Stimulated activated CD8-positive, alpha-beta memory T cell treated with anti-CD3 and anti-CD28 coated beads, Interleukin-12 subunit alpha, Interleukin-12 subunit beta, amount 100 ng/mL, for 24 hours (primary cell): ENCODE measurements at regions not wholly inside any gene's neighbourhood (a gene's known extent, or its start where the extent isn't known, plus 50 kb on each side); places are given as distances from the start of the nearest gene placed in this dataset.

Source experiments
- DNase-seq: peaks from one replicate; pipeline ENCODE4 v3.0.0-alpha.2; 2020; ENCODE audit errors: extremely low read depth

DNA sequence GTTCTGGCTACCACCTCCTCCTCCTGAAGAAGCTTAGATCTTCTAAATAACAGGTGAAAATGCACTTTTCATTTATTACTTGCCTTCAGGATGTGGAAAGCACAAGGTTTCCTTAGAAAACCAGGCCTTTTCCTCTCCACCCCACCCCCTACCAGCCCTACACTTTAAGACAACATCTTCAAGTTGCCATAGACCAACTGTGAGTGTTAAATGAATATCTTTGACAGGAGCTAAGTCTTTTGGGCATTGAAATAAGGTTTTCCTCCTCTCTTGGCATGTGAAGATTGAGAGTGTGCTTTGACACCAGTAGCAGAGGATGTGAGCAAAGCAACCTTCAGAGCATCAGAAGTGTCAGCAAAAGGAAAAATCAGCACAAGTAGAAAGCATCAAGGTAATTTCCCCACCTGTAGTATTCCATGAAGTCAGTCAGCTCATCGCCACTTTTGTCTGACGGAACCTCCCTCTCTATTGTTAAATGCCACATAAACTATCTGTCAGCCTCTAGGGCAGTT is 532.3 kb upstream of the MMS22L start:
- no peak for DNase-seq

DNA sequence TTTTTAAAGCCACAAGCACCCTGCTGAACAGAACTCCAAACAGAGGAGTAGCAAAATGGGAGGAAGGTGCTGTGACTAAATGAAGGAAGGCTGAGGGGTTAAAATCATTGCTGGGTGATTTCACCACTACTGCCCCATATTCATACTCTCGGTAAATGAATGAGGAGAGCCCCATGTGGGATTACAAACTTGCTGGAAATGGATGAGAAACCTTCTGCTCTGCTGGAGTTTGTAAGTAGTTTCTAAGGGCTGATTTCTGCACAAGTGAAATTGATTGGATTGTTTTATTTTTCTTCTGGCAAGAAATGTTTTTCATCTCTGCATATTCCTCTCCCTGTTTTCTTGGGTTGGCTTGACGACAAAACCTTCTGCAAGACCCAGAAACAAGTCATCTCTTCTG is 533.5 kb upstream of the MMS22L start:
- DNase-seq = no peak

DNA sequence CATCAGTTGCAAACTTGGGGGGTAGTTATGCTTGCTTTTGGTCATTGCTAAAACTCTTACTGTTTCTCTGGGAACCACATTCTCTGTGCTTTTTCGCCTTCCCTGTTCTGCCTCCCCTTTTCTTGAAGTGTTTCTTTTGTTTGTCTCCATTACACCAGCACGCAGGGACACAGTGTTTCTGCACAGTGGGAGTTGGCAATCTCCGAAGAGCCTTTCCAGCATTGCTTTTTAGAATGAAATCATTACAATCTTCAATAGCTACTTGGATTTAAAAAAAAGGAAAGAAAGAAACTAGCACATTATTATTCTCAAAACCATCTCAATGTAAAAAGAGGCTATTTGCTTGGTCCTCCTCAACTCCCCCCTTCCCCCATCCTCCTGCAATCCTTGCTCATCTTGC is 536.7 kb upstream of the MMS22L start:
- no peak for DNase-seq

DNA sequence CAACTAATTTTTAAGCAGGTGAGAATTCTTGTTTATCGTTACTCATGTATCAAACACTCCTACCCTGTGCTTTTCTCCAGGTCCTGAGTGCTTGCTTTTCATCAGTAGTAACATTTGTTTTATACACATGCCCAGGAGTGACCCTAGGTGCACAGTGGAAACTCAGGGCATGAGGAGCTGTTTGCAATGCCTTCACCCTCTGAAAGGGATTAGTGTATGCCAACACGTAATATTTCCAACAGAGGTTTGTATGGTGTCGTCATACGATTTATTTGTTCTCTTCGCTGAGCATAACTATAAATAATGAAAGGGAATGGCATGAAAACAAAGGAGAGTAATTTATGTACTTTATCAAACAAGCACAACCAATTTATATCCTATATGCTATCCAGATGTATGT is 537.4 kb upstream of the MMS22L start:
- no peak for DNase-seq

DNA sequence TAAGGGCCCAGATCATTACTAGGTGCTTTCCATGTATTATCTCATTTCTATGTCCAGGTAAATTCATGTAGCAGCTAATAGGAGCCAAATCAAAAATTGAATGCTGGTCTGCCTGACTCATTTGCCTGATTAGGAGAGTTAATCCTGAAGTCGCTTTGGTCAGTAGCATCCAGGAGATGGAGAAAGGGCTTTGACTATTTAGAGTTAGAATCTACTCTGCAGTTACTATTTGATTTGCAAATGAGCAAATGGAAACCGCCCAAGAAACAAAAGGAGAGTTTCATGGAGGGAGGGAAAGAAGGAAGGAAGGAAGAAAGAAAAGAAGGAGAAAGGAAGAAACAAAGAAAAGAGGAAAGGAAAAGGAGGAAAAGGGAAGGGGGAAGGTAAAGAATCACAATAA is 539.6 kb upstream of the MMS22L start:
- no peak for DNase-seq

DNA sequence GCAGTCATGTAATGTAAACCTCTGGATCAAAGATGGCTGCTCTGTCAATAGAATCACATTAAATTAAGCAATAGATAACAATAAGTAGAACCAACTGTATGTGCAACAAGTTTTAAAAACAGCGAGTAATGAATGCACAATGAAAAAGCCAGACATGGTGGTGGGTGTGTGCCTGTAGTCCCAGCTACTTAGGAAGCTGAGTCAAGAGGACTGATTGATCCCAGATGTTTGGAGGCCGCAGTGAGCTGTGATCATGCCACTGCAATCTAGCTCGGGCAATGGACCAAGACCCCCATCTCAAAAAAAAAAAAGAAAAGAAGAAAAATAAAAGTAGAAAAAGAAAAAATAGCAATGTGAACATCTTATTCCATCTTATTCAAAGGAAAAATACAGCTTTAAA is 558.7 kb upstream of the MMS22L start:
- DNase-seq = no peak

DNA sequence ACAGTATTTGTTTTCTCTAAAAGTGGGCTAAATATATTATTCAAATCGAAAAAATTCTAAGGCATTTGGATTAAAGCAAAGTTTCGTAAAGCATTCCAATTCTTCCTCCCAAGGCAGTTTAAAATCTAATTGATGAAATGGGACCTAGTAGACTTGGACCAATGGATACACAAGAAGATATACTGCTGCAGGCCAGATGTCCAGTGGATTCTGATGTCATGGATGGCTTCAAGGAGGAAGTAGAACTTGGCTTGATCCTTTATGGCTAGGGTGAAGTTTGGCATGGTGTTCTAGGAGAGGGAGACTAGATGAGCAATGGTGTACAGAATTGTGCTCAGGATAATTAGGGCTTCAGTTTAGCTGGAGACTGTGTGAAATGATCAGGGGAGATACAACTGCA is 559.5 kb upstream of the MMS22L start:
- DNase-seq = no peak

DNA sequence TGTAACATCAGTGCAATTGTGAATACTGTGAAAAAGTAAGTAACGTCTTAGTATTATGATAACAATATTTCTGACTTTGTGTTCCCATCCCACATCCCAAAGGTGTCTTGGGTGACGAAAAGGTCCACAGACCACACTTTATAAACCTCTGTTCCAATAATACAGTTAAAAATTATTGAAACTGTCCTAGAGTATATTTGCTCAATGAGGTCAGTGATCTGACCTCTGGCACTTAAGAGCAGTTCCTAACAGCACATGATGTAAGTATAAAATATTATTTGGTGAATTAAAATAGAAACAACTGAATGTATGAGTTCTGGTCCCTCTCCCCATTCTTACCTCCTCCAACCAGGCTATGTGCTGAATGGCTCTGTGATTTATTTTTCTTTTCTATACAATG is 566.4 kb upstream of the MMS22L start:
- no peak for DNase-seq

DNA sequence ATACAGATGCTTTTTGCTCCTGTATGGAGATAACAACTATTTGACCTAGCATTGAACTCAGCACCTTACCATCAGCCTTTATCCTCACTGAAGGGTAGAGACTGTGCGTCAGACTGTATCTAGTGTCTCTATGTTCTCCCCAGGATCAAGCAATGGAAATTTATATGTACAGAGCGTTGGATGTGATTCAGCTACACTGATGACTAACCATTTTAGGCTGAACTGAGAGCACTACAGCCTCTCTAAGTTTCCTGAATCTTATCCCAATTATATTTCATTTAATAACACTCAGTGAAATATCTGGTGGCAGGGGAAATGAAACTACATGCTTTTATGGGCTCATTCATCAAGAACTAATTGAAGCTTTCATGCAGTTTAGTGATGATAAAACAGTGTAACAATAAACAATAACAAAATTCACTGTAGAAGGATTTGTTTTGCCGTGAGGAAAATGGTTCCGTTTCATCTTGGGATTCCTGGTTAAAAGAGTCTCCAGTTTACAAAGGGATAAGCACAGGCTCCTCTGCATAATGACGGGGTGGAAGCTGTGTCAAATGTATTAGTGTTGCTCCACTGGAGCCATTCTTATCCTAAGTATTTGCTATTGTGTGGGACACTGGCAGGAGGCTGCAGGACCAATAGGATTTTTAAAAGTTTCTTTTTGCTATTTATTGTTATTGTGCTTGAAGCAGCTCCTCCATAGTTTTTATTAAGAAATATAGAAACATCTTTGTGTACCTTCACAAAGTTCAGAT is 567.6 kb upstream of the MMS22L start:
- no peak for DNase-seq

DNA sequence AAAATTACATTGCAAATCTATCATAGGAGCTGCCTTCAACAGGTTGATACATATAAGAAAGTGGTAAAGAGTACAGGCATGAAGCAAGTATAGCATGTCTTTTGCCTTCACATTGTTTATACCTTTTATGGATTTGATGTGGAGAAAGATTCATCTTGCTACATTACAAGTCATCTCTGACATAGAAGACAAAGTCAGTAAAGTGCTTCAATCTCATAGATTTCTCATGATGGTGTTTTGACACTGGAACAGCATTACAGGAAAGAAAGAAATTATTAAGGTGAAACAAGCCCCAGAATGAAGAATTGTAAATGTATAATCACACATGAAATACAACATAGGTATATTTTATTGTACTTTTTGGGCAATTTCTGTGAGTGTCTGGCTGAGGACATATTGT is 580.7 kb upstream of the MMS22L start:
- no peak for DNase-seq

DNA sequence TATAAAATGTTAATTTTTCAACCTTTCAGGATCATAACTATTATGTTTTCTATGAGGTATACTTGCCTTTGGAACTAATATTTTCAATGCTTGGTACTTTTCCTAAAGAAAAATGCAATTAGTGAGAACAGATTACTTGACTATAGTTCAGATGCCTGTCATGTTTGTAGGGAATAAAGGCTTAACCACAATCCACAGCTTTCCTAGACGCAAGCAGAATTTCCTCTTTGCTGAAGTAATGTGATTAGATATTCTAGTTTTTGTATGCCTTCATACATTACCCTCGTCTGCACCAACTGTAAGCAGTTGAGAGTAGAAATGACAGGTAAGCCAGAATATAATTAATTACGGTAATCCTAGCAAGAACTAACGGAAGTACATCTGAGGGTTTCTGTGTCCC is 581.4 kb upstream of the MMS22L start:
- no peak for DNase-seq

DNA sequence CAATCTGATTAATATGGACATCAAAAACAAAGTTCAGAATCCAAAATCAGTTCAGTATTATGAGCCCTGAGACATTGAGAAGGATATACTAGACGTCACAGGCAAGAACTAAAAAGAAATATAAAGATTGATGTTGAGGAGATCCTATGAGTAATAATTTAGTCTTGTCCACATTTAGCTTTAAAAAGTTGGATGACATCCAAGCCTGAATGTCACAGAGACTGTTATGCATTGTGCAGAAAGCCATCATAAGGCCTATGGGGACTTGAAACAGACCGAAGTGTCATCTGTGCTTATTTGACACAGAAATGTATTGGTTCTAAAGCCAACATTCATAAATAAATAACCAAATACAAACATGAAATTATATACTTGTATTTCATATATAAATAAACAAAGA is 581.8 kb upstream of the MMS22L start:
- no peak for DNase-seq

DNA sequence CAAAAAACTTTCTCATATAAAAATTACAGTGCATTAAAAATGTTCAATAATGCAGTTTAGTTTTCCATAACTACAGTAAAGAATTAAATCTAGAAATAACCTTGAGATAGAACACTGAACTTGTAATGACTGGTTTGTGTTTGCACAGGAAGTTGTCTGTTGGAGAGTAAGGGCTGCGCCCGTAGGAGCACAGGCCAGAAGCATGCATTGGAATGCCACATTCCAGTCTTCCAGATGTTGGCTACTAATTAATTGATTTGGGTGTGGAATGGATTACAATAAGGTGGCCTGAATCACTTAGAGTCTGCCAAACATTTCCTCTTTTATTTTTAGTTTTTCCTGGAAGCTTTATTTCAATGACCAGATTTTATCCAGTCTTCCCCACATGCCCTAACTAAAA is 582.6 kb upstream of the MMS22L start:
- DNase-seq = no peak

DNA sequence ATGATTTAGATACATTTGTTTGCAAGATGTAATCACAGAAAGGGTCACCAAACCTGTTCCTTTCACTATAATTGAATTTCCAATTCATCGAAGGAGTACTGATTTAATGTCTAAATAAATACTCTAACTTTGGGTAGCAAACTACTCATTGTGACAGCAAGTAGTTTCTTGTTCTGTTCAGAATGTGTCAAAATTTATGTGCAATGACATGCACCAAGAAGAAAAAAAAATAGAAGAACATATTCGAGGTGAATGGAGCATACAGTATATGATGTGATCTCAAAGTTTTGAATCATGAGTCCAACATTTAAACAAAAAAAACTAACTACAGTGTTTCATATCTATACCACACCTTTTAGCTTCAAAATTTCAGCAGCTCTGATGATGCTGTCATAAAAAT is 583.6 kb upstream of the MMS22L start:
- DNase-seq = no peak

DNA sequence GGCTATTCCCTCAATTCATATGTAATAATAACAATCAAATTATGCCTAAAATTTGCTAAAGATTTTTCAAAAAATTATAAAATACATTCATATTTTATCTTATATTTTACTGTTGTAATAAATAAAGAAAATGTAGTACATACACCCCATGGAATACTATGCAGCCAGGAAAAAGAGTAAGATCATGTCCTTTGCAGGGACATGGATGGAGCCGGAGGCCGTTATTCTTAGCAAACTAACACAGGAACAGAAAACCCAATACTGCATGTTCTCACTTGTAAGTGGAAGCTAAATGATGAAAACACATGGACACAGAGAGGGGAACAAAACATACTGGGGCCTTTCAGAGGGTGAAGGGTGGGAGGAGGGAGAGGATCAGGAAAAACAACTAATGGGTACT is 584.2 kb upstream of the MMS22L start:
- DNase-seq = no peak

DNA sequence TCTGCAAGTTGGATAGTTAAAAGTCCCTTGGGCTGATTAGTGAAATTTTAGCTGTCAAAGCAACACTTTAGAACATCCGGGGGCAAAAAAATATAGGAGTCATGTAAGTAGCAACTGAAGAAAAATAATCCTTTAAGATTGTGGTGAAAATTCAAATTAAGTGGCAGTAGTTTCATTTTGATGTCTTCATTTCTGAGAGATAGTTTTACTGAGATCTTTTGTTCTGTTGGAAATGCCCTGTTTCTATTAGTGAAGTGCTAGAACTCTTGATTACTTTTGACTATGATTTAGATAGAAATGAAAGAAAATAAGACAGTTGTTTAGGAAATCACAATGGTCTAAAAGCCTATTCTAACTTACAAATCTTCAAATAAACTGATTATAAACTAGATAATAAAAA is 587.3 kb upstream of the MMS22L start:
- DNase-seq = no peak

DNA sequence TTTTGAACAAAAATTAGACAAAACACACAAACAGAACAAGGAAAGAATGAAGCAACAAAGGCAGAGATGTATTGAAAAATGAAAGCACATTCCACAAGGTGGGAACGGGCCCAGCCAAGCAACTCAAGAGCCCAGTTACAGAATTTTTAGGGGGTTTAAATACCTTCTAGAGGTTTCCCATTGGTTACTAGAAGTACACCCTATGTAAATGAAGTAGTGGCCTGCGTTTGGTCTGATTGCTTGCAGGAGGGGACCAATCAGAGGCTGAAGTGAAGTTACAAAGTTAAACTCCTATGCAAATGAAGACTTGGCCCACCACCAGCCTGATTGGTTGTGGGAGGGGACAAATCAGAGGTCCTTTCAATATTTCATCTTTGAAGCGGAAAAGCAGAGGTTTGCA is 593.7 kb upstream of the MMS22L start:
- no peak for DNase-seq

DNA sequence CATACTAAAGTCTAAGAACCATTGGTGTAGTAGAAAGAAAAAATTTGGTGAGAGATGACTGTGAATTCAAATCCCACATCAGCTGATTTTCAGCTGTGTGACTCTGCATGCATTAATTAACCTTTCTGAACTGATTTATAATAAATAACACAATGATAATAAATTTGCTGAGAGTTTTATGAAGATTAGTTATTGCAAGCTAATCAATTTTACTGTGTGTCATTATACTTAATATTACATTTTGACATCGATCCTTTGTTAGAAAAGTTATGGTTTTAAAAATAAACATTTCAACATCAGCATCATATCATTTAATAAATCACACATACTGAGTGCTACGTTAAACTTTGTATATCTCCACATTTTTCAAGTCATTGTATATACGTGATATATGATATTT is 599.7 kb upstream of the MMS22L start:
- no peak for DNase-seq

DNA sequence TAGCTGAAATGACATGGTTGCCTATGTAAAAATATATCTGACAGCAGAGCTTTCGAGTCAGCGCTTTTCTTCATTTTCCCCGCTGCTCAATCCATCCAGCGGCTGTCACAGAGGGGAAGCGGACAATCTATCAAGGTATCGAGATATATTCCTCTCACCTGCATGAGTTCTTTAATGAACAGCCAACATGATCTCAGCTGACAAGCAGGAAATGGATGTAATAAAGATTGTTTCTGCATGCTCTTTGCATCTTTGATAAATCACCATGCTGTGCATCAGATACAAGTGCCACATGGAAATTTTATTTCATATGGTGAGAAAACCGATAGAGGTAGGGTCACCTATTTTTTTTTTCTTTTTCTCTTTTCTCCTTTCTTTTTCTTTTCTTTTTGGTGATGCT is 602.3 kb upstream of the MMS22L start:
- no peak for DNase-seq

DNA sequence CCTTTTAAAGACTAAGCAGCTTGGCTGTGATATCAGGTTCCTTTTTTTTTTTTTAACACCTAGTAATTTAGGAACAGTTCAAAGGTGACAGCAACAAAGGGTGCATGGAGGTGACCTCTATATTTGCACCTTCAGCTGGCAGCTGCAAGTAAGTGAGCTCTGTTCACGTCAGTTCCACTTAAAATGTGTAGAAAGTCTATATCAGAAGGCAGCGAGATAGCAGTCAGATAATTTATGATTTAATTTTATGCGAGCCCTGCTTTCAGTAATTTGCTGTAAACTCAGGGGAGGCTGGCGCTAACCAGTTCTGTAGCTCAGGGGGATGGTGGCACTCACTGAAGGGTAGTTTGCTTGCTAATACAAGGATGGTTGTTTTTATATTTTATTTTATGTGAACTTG is 602.8 kb upstream of the MMS22L start:
- DNase-seq = no peak

DNA sequence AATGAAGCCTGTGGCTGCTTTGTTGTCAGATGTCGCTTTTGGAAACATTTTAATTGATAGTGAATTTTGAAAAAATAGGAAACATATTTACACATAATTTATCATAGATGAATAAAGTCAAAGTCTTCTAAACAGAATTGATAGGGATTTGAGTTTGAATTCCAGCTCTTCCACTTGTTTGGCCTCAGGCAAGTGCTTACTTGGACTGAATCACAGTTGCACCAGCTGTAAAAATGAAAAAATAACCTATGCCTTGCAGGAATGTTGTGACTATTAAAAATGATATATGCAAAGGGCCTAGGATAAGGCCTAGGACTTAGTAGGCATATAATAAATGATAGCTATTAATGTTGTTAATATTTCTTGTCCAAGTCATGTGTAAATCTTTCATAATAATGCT is 618.5 kb upstream of the MMS22L start:
- no peak for DNase-seq

DNA sequence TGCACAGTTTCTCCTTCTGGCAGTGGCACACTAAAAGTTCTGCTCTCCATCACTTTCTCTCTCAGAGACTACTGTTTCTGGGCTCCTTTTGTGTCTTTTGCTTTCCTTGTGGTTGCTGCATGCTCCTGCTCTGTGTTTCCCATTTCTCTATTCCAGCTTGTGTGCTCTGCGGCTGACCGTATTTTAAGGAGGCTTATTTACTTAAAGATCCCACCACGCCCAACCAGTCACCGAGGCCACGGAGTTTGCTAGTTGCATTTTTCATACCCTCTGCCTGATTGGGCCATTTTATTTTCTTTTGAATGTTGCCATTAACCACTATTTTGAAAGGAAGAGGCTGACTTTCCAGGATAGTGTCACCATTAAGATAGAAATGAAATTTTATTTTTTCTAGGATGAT is 626.4 kb upstream of the MMS22L start:
- no peak for DNase-seq

DNA sequence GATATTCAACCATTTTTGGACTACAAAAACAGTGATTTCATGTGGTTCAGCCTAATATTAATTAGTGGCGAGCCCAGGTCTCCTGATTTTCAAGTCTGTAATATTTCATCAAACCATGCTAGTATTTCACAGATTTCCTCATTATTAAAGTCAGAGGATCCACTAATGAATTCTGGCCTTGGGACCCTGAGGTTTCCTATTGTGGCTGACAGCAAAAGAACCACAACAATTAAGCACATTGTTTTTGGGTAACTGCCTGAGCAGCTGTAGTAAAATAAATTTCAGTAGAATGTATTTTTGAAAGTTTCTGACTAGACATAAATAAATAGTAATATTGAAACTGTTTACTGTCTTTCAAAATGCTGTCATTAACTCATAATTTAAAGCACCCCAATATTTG is 630.7 kb upstream of the MMS22L start:
- no peak for DNase-seq

DNA sequence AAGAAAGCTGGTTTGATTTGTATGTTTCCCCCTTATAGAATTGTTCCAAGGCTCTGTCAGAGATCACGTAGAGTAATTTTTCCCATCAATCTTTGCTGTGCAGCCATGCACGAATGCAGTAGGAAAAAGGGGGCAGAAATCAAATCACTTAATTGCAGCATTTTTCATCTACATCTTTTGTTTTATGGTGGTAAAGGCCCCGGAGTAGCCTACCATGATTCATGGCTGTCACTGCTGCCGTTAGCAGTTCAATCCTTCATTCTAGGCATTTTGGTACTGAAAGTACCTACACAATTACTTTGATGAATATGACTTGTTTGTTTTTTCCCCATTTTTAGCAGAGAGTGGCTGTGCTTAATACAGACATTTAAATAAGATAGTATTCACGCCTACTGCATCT is 631.9 kb upstream of the MMS22L start:
- no peak for DNase-seq
